ENCODE measurements at regions not wholly inside any gene's neighbourhood (a gene's known extent, or its start where the extent isn't known, plus 50 kb on each side); places are given as distances from the start of the nearest gene placed in this dataset.

DNA sequence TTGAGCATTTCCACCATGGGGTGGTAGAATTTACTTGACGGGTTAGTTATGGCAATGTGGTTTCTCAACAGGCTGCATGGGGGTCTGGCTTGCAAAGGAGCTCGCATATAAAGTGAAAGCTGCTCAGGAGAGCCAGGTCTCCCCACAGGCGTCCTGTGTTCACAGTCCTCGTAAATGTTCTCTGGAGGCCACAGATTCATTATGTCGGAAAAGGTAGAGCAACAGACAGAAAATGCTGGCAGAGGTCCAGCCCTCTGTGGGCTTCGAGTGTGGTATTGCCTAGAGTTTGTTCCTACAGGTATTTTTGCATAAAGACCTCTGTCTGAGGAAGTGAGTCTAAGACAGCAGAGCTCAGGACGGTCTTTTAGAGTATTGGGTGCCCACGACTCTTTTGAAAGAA is 96.4 kb downstream of the CDCA7 start:
- Mint-ChIP-seq H3K36me3 (ENCODE audit: low read depth) (no peaks in the 10 kb centered on the region), H3K9me3 (no peaks in the 10 kb centered on the region), H3K27ac (no peak overlapping the region), H3K27me3 (ENCODE audit: insufficient read depth) (peaks cover 23% of the 10 kb centered on the region), H3K4me3 (no peak overlapping the region), H3K4me1 (ENCODE audit: low read depth) (peaks cover 15% of the 10 kb centered on the region)
- DNase-seq (ENCODE audit: low spot score) = no peak
- intact Hi-C loops (cut with micrococcal nuclease) = no loop called here

DNA sequence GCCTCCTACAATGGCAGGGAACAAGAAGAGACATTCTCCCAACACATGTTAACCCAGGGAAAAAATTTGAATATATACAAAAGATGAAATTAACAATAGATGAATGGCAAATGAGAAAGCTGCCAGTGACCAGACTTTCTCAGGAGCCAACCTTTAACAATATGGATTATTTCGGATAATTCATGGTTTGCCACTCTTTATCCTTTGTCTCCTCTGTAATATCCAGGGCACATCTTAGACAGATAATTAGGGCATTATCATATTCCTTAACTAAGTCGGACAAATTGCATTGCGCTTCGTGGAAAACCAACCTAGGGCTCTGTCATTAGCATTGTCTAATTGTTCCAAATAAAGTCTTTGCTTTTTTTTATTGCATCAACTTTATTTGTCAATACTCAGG is 97.3 kb downstream of the CDCA7 start:
- H3K36me3 Mint-ChIP-seq (ENCODE audit: low read depth) = no peaks in the 10 kb centered on the region
- DNase-seq (ENCODE audit: low spot score) = no peak
- intact Hi-C loops (cut with micrococcal nuclease) = no loop called here
- H3K27me3 Mint-ChIP-seq (ENCODE audit: insufficient read depth) = peaks cover 23% of the 10 kb centered on the region
- H3K4me1 Mint-ChIP-seq (ENCODE audit: low read depth) = peaks cover 15% of the 10 kb centered on the region
- no peaks in the 10 kb centered on the region for H3K9me3 Mint-ChIP-seq
- H3K27ac Mint-ChIP-seq = no peak overlapping the region
- H3K4me3 Mint-ChIP-seq = no peak overlapping the region

DNA sequence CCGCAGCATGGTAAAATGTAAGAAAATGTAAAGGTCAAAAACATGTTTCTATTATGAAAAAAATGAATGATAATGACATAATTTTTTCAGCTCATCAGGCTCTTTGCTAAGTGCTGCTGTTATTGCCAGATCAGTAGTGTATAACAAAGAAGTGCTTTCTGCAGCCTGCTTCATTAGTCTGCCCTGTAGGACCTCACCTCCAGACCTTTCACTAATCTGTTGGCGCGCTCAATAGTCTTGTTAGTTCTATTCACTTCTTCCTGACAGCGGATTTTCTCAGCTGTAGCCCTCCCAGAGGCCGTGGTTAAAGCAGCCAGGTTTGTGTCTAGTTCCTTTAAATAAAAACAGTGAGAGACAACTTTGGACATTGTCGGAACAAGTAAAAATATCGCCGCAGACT is 97.7 kb downstream of the CDCA7 start:
- no peak for DNase-seq (ENCODE audit: low spot score)
- Mint-ChIP-seq H3K9me3 (no peaks in the 10 kb centered on the region), H3K4me1 (ENCODE audit: low read depth) (peaks cover 15% of the 10 kb centered on the region), H3K27me3 (ENCODE audit: insufficient read depth) (peaks cover 23% of the 10 kb centered on the region), H3K4me3 (no peak overlapping the region), H3K36me3 (ENCODE audit: low read depth) (no peaks in the 10 kb centered on the region), H3K27ac (no peak overlapping the region)
- intact Hi-C loops (cut with micrococcal nuclease) = no loop called here

DNA sequence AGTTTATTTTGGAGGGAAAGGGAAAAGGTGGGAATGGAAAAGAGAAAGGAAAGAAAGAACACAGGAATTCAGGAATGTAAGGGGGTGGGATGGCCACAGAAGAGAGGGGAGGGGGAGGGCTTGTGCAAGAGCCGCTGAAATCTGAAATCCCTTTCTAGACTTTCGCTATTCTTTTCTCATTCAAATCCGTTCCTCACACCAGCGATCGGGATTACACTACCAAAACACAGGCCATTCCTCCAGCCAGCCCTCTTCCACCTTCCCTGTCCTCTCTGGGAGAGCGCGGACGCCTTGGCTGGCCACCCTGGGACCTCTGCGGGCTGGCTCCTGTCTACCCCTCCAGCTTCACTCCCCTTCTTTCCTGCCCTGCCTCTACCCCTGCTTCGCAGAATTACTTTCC is 102.3 kb downstream of the CDCA7 start:
- Mint-ChIP-seq H3K27ac (no peak overlapping the region), H3K9me3 (no peaks in the 10 kb centered on the region), H3K4me1 (ENCODE audit: low read depth) (no peaks in the 10 kb centered on the region), H3K4me3 (no peak overlapping the region), H3K27me3 (ENCODE audit: insufficient read depth) (peaks cover 8% of the 10 kb centered on the region), H3K36me3 (ENCODE audit: low read depth) (no peaks in the 10 kb centered on the region)
- intact Hi-C loops (cut with micrococcal nuclease) = no loop called here
- no peak for DNase-seq (ENCODE audit: low spot score)

DNA sequence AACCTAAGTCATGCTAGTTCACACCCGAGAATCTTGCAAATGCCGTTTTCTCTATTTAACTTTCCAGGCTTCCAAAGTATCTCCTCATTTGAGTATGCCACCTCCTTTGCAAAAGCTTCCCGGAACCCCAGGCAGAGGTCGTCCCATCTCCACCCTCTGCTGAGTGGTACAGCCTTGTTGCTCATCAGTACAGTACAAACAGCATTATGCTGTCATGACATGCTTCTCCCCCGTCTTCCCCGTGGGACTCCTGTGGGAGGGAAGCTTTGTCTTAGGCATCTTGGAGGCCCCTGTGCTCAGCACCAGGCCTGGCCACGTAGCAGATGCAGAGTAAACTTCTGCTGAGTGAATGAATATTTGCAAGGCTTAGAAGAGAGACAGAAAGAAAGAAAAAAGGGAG is 102.7 kb downstream of the CDCA7 start:
- DNase-seq (ENCODE audit: low spot score) = no peak
- H3K27me3 Mint-ChIP-seq (ENCODE audit: insufficient read depth) = peaks cover 10% of the 10 kb centered on the region
- H3K36me3 Mint-ChIP-seq (ENCODE audit: low read depth) = no peaks in the 10 kb centered on the region

DNA sequence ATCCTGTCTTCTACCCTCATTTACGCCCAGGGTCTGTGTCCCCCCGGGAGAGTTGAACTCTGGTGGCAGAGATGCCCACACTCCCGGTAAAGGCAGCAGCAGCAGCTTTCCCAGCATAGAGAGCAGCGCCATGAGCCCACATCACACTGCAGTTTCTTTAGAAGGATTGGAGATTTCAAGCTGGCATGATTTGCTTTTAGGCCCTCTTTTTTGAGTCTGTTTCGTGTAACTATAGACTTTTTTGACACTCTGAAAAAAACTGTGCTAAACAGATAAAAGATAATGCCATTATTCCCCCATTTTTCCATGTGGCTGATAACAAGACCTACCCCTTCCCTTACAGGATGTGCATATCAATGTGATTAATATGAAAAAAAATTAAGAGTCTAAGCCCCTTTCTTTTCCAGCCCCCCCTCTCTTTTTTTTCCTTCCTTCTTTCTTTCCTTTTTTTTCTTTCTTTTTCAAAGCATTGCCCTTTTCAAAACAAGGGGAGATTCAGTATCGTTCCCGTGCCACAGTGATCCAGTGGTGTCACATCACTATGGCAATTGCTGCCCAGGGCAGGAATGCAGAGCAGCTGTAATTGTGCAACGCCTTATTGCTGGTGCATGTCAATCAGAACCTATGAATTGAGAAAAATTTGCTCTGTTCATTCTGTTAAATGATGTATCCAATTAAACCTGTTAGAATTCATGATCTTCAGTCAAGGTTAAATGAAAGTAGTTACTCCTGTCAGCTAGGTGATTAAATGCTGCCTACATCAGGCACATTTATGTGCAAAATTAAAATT is 104.5 kb downstream of the CDCA7 start:
- DNase-seq (ENCODE audit: low spot score) = no peak
- H3K27ac Mint-ChIP-seq = no peak overlapping the region
- H3K4me1 Mint-ChIP-seq (ENCODE audit: low read depth) = no peaks in the 10 kb centered on the region
- H3K9me3 Mint-ChIP-seq = no peaks in the 10 kb centered on the region
- no peaks in the 10 kb centered on the region for H3K36me3 Mint-ChIP-seq (ENCODE audit: low read depth)
- H3K4me3 Mint-ChIP-seq = no peak overlapping the region
- peaks cover 3% of the 10 kb centered on the region for H3K27me3 Mint-ChIP-seq (ENCODE audit: insufficient read depth)
- intact Hi-C loops (cut with micrococcal nuclease) = no loop called here

More for the DNA sequence above, 102.7 kb downstream of the CDCA7 start:
- no peak overlapping the region for H3K27ac Mint-ChIP-seq
- H3K4me1 Mint-ChIP-seq (ENCODE audit: low read depth) = no peaks in the 10 kb centered on the region
- no peak overlapping the region for H3K4me3 Mint-ChIP-seq
- no peaks in the 10 kb centered on the region for H3K9me3 Mint-ChIP-seq
- intact Hi-C loops (cut with micrococcal nuclease) = no loop called here

DNA sequence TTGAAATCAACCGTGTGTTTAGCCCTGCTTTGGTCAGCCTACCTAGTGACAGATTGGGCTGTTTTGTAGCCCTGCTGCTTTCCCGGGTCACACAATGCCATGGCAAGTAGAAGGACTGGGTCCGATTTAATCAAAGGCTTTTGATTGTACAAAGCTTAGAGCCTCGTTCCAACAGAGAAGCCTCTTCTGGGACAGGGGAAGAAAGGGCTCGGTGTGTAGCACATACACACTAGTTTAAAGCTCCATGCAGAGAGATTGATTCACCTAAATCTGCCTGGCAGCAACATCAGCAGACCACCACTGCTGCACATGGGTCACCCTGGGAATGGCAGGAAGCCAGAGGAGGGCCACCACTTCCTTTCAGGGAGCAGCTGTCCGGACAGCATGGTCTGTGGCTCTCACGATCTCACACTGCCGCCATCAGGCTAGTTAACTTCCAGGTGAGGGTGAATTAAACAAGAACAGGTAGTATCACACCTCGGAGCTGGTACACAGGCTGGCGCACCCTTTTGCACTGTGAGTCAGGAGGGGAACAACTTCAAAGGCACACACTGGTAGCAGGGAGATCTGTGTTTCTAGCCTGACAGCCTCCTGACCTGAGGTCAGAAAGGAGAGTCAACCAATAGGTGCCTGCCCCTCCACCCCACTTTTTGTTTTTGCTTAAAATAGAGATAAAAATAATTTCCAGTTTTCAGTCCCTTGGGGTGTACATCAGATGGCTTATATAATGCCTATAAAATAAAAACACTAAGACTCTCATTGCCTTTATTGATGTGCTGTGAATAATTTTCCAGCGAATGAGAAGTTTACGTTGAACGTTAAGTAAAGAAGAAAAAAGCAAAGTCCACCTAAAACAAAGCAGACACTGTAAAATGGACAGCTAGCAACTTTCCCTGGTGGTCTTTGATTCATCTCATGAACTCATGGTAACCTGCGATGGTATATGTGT is 108.5 kb downstream of the CDCA7 start:
- no peak for DNase-seq (ENCODE audit: low spot score)
- intact Hi-C loops (cut with micrococcal nuclease) = no loop called here
- H3K4me3 Mint-ChIP-seq = no peak overlapping the region
- H3K4me1 Mint-ChIP-seq (ENCODE audit: low read depth) = no peaks in the 10 kb centered on the region
- H3K9me3 Mint-ChIP-seq = no peaks in the 10 kb centered on the region
- H3K27ac Mint-ChIP-seq = no peak overlapping the region
- peaks cover 10% of the 10 kb centered on the region for H3K27me3 Mint-ChIP-seq (ENCODE audit: insufficient read depth)
- no peaks in the 10 kb centered on the region for H3K36me3 Mint-ChIP-seq (ENCODE audit: low read depth)

DNA sequence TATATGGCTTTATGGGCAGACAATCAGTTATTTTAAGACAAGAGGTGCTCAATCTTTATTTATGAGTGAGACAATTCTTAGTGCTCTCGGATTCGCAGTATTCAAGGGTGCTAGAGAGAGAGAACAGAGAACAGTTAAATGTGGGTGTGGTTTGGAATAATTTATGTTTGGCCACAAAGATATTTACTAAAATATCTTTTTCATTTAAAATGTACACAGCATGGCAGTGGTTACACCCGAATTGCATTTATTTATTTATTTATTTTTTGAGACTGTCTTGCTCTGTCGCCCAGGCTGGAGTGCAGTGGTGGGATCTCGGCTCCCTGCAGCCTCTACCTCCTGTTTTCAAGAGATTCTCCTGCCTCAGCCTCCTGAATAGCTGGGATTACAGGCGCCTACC is 109.2 kb downstream of the CDCA7 start:
- no peaks in the 10 kb centered on the region for H3K9me3 Mint-ChIP-seq
- H3K4me1 Mint-ChIP-seq (ENCODE audit: low read depth) = no peaks in the 10 kb centered on the region
- no peak overlapping the region for H3K27ac Mint-ChIP-seq
- H3K4me3 Mint-ChIP-seq = no peak overlapping the region
- intact Hi-C loops (cut with micrococcal nuclease) = no loop called here
- H3K27me3 Mint-ChIP-seq (ENCODE audit: insufficient read depth) = peaks cover 10% of the 10 kb centered on the region
- no peaks in the 10 kb centered on the region for H3K36me3 Mint-ChIP-seq (ENCODE audit: low read depth)
- no peak for DNase-seq (ENCODE audit: low spot score)

DNA sequence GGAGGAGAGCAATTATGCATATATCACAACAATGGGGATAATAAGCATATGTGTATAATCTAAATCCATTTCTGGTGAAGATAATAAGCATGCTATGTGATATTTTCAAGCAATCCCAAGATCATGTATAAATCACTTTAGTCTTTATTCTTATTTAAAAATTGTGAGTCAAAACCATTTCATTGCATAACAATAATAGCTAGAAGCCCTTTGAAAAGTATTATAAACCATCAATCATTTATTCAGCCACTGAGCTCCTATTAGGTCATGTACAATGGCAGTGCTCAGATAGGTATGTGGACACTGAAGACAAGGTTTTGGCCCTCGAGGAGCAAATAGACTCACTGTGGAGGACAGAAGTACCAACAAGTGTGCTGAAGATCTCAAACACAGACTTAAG is 113.1 kb downstream of the CDCA7 start:
- intact Hi-C loops (cut with micrococcal nuclease) = no loop called here
- H3K4me1 Mint-ChIP-seq (ENCODE audit: low read depth) = no peaks in the 10 kb centered on the region
- no peak overlapping the region for H3K4me3 Mint-ChIP-seq
- H3K27me3 Mint-ChIP-seq (ENCODE audit: insufficient read depth) = peaks cover 9% of the 10 kb centered on the region
- no peak overlapping the region for H3K27ac Mint-ChIP-seq
- no peaks in the 10 kb centered on the region for H3K36me3 Mint-ChIP-seq (ENCODE audit: low read depth)
- DNase-seq (ENCODE audit: low spot score) = no peak
- no peaks in the 10 kb centered on the region for H3K9me3 Mint-ChIP-seq

DNA sequence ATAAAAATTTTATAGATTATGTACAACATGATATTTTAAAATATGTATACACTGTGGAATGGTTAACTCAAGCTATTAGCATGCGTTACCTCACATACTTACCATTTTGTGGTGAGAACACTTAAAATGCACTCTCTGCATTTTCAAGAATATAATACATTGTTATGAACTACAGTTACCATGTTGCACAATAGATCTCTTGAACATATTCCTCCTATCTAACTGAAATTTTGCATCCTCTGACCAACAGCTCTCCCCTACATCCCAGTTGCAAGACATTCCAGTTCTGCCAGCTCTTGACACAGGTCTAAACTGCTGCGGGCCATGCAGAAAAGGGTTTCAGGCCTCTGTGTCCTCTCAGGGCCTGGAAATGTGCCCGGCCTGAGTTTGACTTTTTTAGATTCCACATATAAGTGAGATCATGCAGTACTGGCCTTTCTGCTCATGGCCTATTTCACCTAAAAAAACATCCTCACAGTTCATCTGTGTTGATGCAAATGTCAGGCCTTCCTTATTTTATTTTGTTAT is 113.7 kb downstream of the CDCA7 start:
- Mint-ChIP-seq H3K4me3 (no peak overlapping the region), H3K27ac (no peak overlapping the region), H3K4me1 (ENCODE audit: low read depth) (no peaks in the 10 kb centered on the region), H3K27me3 (ENCODE audit: insufficient read depth) (peaks cover 9% of the 10 kb centered on the region), H3K36me3 (ENCODE audit: low read depth) (no peaks in the 10 kb centered on the region), H3K9me3 (no peaks in the 10 kb centered on the region)
- DNase-seq (ENCODE audit: low spot score) = no peak
- intact Hi-C loops (cut with micrococcal nuclease) = no loop called here

DNA sequence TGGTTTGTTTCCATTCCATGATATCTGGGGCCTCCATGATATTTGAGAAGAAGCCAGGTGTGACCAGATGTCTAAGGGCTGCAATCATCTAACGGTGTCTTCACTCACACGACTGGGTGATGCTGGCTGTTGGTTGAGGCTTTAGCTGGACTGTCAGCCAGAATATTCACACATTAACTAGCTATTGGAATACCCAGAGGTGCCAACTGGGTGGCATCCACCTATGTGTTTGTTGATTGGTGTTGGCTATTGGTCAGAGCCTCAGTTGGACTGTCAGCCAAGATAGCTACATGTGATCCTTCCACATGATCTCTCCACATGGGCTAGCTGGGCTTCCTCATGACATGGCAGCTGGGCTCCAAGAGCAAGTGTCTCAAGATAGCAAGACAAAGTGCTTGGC is 117.4 kb downstream of the CDCA7 start:
- Mint-ChIP-seq H3K4me3 (no peak overlapping the region), H3K27me3 (ENCODE audit: insufficient read depth) (peaks cover 2% of the 10 kb centered on the region), H3K9me3 (no peaks in the 10 kb centered on the region), H3K4me1 (ENCODE audit: low read depth) (no peaks in the 10 kb centered on the region), H3K36me3 (ENCODE audit: low read depth) (no peaks in the 10 kb centered on the region), H3K27ac (no peak overlapping the region)
- intact Hi-C loops (cut with micrococcal nuclease) = no loop called here
- no peak for DNase-seq (ENCODE audit: low spot score)

DNA sequence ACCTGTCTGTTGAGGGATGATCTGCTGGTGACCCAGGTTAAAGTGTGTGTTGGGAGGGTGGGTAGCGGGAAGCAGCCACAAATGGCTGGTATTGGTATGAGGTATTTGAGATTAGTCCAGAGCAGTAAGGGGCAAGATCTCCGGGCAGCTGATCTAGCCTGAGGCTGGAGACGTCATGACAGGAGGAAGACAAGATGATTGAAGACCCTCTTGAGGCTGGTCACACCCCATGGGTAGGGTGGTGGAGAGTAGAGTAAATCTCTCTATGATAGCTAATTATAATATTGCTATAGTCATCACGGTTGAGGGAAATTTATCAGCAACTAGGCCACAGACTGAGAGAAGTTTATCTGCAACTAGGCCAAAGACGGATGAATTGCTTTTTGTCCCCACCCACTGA is 128.5 kb downstream of the CDCA7 start:
- no peaks in the 10 kb centered on the region for H3K36me3 Mint-ChIP-seq (ENCODE audit: low read depth)
- intact Hi-C loops (cut with micrococcal nuclease) = no loop called here
- H3K4me1 Mint-ChIP-seq (ENCODE audit: low read depth) = no peaks in the 10 kb centered on the region

DNA sequence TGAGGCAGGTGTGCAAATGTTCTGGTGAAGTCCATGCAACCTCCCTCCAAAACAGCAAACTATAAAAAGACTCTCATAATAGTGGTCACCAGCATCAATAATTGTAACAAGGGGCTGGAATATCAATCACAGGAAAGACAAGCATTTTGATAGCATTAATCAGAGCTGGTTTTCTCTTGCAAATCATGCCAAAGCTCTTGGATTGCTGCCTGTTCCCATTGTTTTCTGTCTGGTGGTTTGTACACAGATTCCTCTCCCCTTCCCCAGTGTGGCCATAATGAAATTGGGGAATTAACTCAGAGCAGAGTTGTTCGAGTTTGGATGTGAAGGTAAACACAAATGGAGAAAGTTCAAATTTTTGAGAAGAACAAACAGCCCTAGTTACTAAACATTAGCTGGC is 134.2 kb downstream of the CDCA7 start:
- H3K4me1 Mint-ChIP-seq (ENCODE audit: low read depth) = no peaks in the 10 kb centered on the region
- H3K9me3 Mint-ChIP-seq = no peaks in the 10 kb centered on the region
- intact Hi-C loops (cut with micrococcal nuclease) = no loop called here

More for the DNA sequence above, 128.5 kb downstream of the CDCA7 start:
- Mint-ChIP-seq H3K4me3 (no peak overlapping the region), H3K27ac (no peak overlapping the region), H3K9me3 (no peaks in the 10 kb centered on the region), H3K27me3 (ENCODE audit: insufficient read depth) (no peaks in the 10 kb centered on the region)
- no peak for DNase-seq (ENCODE audit: low spot score)

More for the DNA sequence above, 134.2 kb downstream of the CDCA7 start:
- Mint-ChIP-seq H3K36me3 (ENCODE audit: low read depth) (no peaks in the 10 kb centered on the region), H3K27ac (no peak overlapping the region), H3K27me3 (ENCODE audit: insufficient read depth) (no peaks in the 10 kb centered on the region), H3K4me3 (no peak overlapping the region)
- no peak for DNase-seq (ENCODE audit: low spot score)

Measured in activated T-helper 1 cell treated with anti-CD3 and anti-CD28 coated beads, Interleukin-12 subunit alpha, Interleukin-12 subunit beta, Interleukin-2, Interleukin-4 antibody, amounts not matched to agents 30 ng/mL and 10 ng/mL and 1 ng/mL, durations not matched to agents 14 hours and 24 hours and 36 hours (primary cell).